ENCODE measurements at regions not wholly inside any gene's neighbourhood (a gene's known extent, or its start where the extent isn't known, plus 50 kb on each side); places are given as distances from the start of the nearest gene placed in this dataset.

DNA sequence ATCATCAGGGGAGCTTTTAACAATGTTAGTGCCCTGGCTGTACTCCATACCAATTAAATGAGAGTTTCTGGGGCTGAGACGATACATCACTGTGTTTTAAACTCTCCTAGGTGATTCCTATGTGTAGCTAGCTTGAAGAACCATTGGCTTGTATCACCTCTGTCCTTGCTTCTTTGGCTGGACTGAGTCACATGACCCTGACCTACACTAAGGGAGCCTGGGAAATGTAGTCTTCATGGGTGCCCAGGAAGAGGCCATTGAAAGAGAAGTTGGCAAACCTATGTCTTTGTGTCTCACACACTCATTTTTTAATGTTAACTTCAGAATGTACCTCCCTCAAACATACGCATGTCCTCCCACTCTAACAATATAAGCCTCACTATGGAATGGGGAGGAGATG lies 506.6 kb downstream of the DHX35 start:
- no peak overlapping the region for H3K4me3 ChIP-seq (ENCODE audit: control insufficient read depth, low read depth, low read length)
- TF ChIP-seq, protein P1, sequence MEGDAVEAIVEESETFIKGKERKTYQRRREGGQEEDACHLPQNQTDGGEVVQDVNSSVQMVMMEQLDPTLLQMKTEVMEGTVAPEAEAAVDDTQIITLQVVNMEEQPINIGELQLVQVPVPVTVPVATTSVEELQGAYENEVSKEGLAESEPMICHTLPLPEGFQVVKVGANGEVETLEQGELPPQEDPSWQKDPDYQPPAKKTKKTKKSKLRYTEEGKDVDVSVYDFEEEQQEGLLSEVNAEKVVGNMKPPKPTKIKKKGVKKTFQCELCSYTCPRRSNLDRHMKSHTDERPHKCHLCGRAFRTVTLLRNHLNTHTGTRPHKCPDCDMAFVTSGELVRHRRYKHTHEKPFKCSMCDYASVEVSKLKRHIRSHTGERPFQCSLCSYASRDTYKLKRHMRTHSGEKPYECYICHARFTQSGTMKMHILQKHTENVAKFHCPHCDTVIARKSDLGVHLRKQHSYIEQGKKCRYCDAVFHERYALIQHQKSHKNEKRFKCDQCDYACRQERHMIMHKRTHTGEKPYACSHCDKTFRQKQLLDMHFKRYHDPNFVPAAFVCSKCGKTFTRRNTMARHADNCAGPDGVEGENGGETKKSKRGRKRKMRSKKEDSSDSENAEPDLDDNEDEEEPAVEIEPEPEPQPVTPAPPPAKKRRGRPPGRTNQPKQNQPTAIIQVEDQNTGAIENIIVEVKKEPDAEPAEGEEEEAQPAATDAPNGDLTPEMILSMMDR (IDR thresholded peaks at IDR 0.05; ENCODE audit: control insufficient read depth, insufficient read depth, low read depth, low read length, missing control alignments) = no peak
- no peak for DNase-seq (ENCODE audit: low read depth)

DNA sequence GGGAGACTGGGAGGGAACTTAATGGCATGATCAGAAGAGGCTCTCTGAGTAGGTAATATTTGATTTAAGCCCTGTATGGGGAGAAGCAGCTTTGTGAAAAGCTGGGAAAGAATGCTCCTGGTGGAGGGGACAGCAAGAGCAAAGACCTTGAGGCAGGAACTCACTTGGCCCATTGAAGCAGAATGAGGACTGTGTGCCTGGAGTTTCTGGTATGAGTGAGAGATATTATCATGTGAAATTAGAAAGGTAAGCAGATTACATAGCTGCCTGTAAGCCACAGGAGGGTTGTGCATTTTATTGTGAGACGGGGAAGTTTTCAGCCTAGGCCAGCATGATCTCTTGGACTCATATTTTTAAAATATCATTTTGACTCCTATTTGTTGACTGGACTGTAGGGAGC lies 502.1 kb downstream of the DHX35 start:
- no peak overlapping the region for H3K4me3 ChIP-seq (ENCODE audit: control insufficient read depth, low read depth, low read length)
- no peak for DNase-seq (ENCODE audit: low read depth)
- TF ChIP-seq, protein P1 (IDR thresholded peaks at IDR 0.05; ENCODE audit: control insufficient read depth, insufficient read depth, low read depth, low read length, missing control alignments) = no peak

DNA sequence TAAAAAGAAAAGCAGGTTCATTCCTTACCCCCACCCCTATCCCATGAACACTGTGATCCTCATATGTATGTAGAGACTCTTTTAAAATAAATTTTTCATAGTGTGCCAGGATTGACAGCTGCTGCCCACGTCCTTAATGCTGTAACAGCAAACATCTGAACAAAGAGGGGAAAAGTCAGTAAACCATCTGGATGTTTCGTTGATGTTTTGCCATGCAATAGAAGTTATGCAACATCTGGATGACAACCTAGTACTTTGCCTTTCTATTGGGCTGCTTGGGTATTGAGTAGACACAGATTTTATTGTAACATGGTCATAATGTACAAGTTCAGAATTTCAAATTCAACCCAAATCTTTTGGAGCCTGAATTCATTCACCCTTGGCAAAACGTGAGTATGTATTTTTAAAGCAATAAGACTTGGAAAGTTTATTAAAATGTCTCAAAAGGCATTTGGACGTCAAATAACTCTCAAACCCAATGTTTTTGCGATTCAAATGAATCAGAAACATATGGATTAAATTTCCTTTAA lies 500.3 kb downstream of the DHX35 start:
- H3K4me3 ChIP-seq (ENCODE audit: control insufficient read depth, low read depth, low read length) = no peak overlapping the region
- DNase-seq (ENCODE audit: low read depth) = no peak
- TF ChIP-seq, protein P1 (IDR thresholded peaks at IDR 0.05; ENCODE audit: control insufficient read depth, insufficient read depth, low read depth, low read length, missing control alignments) = no peak

DNA sequence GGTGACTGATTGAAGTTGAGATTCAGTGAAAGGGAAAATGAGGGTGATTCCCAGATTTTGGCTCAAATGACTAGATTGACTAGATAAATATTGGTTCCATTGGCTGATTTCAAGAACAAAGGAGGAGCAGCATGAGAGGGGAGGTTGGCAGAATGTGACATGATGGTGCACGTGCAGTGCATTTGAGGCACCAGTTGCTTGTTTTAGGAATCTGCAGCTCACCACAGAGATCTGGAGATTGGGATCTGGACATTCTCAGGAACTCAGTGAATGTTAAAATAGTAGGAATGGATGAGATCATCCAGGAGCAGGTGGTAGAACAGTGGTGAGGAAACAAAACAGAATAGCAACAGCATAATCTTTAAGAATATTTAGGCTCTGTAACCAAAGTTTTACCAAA lies 496.3 kb downstream of the DHX35 start:
- no peak overlapping the region for H3K4me3 ChIP-seq (ENCODE audit: control insufficient read depth, low read depth, low read length)
- TF ChIP-seq, protein P1 (IDR thresholded peaks at IDR 0.05; ENCODE audit: control insufficient read depth, insufficient read depth, low read depth, low read length, missing control alignments) = no peak
- DNase-seq (ENCODE audit: low read depth) = no peak

DNA sequence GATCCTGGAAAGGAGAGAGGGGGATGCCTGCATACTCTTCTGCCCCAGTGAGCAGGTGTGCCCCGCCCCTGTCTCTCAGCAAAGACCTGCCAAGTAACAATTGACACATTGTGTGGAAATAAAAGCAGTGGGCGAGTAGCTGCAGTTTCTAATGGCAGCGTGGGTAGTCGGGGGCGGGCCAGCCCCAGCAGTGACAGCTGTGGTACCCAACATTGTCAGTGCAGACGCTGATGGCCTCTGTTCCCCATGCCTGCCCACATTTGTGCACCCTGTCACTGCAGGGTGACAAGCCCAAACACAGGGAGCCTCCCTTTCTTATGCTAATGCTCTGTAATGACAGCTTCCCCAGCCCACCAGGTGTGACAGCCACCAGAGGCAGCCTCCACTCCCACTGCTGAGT lies 491.7 kb downstream of the DHX35 start:
- TF ChIP-seq, protein P1 (IDR thresholded peaks at IDR 0.05; ENCODE audit: control insufficient read depth, insufficient read depth, low read depth, low read length, missing control alignments) = no peak
- DNase-seq (ENCODE audit: low read depth) = no peak

DNA sequence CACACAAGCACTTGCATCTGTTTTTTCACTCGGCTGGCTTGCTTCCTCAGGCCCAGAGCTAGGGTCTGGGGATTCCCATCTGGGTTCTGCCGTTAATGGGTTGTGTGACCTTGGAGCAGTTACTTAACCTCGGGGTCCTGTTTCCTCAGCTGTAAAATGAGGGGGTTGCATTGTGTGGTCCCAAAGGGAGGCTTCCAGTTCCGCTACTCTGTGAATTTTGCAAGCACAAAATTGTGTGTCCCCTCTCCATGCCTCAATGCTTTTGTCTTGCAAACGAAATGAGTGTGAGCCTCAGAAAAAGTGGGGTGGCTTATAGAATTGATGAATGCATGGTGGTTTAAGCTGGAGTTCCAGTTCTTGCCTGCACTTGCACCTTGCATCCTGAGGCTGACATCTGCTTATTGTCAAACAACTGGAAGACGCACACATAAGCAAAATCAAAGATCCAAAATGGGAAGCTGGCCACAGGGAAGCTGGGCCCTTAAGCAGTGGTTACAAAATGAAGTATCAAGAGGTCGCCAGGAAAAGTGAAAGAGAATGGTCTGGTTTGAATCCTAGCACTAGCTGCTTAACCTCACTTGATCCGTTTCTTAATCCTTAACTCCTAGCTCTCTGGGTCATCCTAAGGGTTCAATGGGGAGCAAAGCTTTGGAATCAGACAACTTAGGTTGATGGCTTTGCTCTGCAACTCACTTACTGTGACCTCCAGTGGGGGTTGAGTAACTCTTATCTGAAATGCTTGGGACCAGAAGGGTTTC lies 490.6 kb downstream of the DHX35 start:
- TF ChIP-seq, protein P1 (IDR thresholded peaks at IDR 0.05; ENCODE audit: control insufficient read depth, insufficient read depth, low read depth, low read length, missing control alignments) = no peak
- no peak for DNase-seq (ENCODE audit: low read depth)

More for the DNA sequence above, 491.7 kb downstream of the DHX35 start:
- no peak overlapping the region for H3K4me3 ChIP-seq (ENCODE audit: control insufficient read depth, low read depth, low read length)

More for the DNA sequence above, 490.6 kb downstream of the DHX35 start:
- no peak overlapping the region for H3K4me3 ChIP-seq (ENCODE audit: control insufficient read depth, low read depth, low read length)
